ENCODE measurements at regions not wholly inside any gene's neighbourhood (a gene's known extent, or its start where the extent isn't known, plus 50 kb on each side); places are given as distances from the start of the nearest gene placed in this dataset.

- TF ChIP-seq POLR2AphosphoS5 (IDR thresholded peaks at IDR 0.05) (no peak), CTCF (IDR thresholded peaks at IDR 0.05) (no peak)
Observed at GRCh38 chr7:49228426-49229098, 304.2 kb downstream of the CDC14C start.

Data from upper lobe of left lung (tissue), 4 donors.